Upper lobe of left lung (tissue), 6 donors: ENCODE measurements at regions not wholly inside any gene's neighbourhood (a gene's known extent, or its start where the extent isn't known, plus 50 kb on each side); places are given as distances from the start of the nearest gene placed in this dataset.

Experiments
- ATAC-seq, 2 donors: fragments of 200-7000 bp; cut with Tn5 transposase; one replicate each; pipeline ENCODE4 v1.9.1; 2022; ENCODE audit warnings: mild to moderate bottlenecking in 2 of 2, moderate library complexity in 2 of 2; ENCODE audit not compliant: low FRiP score in 2 of 2
- DNase-seq, 2 donors: peaks; one replicate each; pipeline ENCODE4 v3.0.0-alpha.2; 2019 to 2020
- H3K27ac ChIP-seq, 4 donors: fragments of 200-600 bp; sonication (generic); one replicate each; pipeline ENCODE4 v1.5.1; 2016 to 2019
- H3K27me3 ChIP-seq, 4 donors: fragments of 200-600 bp; sonication (generic); one replicate each; pipeline ENCODE4 v1.5.1; 2017 to 2019
- H3K36me3 ChIP-seq, 4 donors: fragments of 200-600 bp; sonication (generic); one replicate each; pipeline ENCODE4 v1.5.1; 2016 to 2019
- H3K4me1 ChIP-seq, 4 donors: fragments of 200-600 bp; sonication (generic); one replicate each; pipeline ENCODE4 v1.5.1; 2018 to 2019
- H3K4me3 ChIP-seq, 4 donors: fragments of 200-600 bp; sonication (generic); one replicate each; pipeline ENCODE4 v1.5.1; 2017 to 2019; ENCODE audit warnings: mild to moderate bottlenecking in 2 of 4, moderate library complexity in 1 of 4
- H3K9me3 ChIP-seq, 4 donors: fragments of 200-600 bp; sonication (generic); one replicate each; pipeline ENCODE4 v1.5.1; 2018 to 2019
- CTCF ChIP-seq, 6 experiments: fragments of 450-650 bp in 4 of 6; fragments of 200-600 bp in 2 of 6; sonication (generic) in 2 of 6; IDR thresholded peaks; one replicate each; pipeline ENCODE4 v1.5.1; 2016 to 2019; ENCODE audit warnings: antibody characterized with exemption in 6 of 6
- EP300 ChIP-seq, 4 donors: sonication (generic); formaldehyde crosslinking; IDR thresholded peaks; one replicate each; pipeline ENCODE4 v1.5.1; 2017; ENCODE audit warnings: antibody characterized with exemption in 4 of 4, control low read depth in 2 of 4
- POLR2A ChIP-seq, 4 donors: fragments of 450-650 bp; IDR thresholded peaks; one replicate each; pipeline ENCODE4 v1.5.1; 2016 to 2017; ENCODE audit warnings: antibody characterized with exemption in 4 of 4, mild to moderate bottlenecking in 2 of 4
- POLR2AphosphoS5 ChIP-seq, 2 donors: sonication (generic); formaldehyde crosslinking; IDR thresholded peaks; one replicate each; pipeline ENCODE4 v1.5.1; 2017; ENCODE audit warnings: antibody characterized with exemption in 2 of 2
- WGBS, 2 donors: methylation state at CpG; one replicate each; pipeline ENCODE4 v1.1.5; 2017 to 2018; 5-methylcytosine and 5-hydroxymethylcytosine counted together
- donor health status: DM: no; HTN: no; CAD: no; lungs with moderate emphysema.
- donor health status: DM: no; HTN: yes; CAD: no; lungs with severe emphysema.

DNA sequence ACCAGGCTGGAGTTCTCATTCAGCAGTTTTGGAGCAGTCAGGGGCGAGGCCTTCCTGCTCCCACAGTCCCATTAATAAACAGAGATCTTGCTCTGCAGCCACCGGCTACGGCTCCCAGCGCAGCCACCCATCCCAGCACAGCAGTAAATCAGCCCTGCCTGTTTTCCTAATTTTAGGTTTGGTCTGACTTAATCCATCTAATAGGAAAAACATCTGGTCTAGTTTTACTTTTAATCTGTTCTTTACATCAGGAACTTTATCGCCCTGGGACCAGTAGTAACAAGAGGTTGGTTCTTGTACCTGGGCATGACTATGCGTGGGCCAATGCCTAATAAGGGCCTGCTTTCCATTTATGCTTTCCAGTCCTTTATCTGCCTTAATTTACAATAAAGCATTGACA lies 264.0 kb upstream of the DPH6 start:
- ATAC-seq (no peak), DNase-seq (peak in 1 of 2 donors; percentile 5)
- Histone ChIP-seq H3K36me3 (no peaks in the 10 kb centered on the region), H3K9me3 (no peaks in the 10 kb centered on the region), H3K27ac (no peak overlapping the region), H3K4me3 (no peak overlapping the region), H3K4me1 (no peaks in the 10 kb centered on the region), H3K27me3 (no peaks in the 10 kb centered on the region)
- 74 to 76% methylated on average over 6 of the region's 6 CpGs for WGBS, 2 donors
- TF ChIP-seq CTCF (IDR thresholded peaks at IDR 0.05) (no peak), POLR2A (IDR thresholded peaks at IDR 0.05) (no peak), EP300 (IDR thresholded peaks at IDR 0.05) (no peak), POLR2AphosphoS5 (IDR thresholded peaks at IDR 0.05) (no peak)

- no peaks in the 10 kb centered on the region for H3K36me3 ChIP-seq
- no peaks in the 10 kb centered on the region for H3K27me3 ChIP-seq
- DNase-seq (no peak), ATAC-seq (no peak)
- H3K27ac ChIP-seq: no peak overlapping the region
- H3K9me3 ChIP-seq: no peaks in the 10 kb centered on the region
- WGBS, 2 donors: 92 to 93% methylated on average over 2 of the region's 2 CpGs
- TF ChIP-seq POLR2A (IDR thresholded peaks at IDR 0.05): no peak
- TF ChIP-seq CTCF (IDR thresholded peaks at IDR 0.05): no peak
- no peak for TF ChIP-seq POLR2AphosphoS5 (IDR thresholded peaks at IDR 0.05)
- no peak for TF ChIP-seq EP300 (IDR thresholded peaks at IDR 0.05)
- no peak overlapping the region for H3K4me3 ChIP-seq
- no peaks in the 10 kb centered on the region for H3K4me1 ChIP-seq
Measured at GRCh38 chr15:35813573-35813972, 267.6 kb upstream of the DPH6 start.

- Histone ChIP-seq H3K9me3 (no peaks in the 10 kb centered on the region), H3K36me3 (no peaks in the 10 kb centered on the region), H3K27ac (no peak overlapping the region), H3K4me3 (no peak overlapping the region), H3K27me3 (no peaks in the 10 kb centered on the region), H3K4me1 (no peaks in the 10 kb centered on the region)
- no peak for TF ChIP-seq CTCF (IDR thresholded peaks at IDR 0.05)
- TF ChIP-seq EP300 (IDR thresholded peaks at IDR 0.05): no peak
- no peak for TF ChIP-seq POLR2AphosphoS5 (IDR thresholded peaks at IDR 0.05)
- TF ChIP-seq POLR2A (IDR thresholded peaks at IDR 0.05): no peak
- ATAC-seq: no peak
- WGBS, 2 donors: 92 to 100% methylated on average over 1 of the region's 1 CpG
- no peak for DNase-seq
Measured at GRCh38 chr15:35818846-35819245, 272.9 kb upstream of the DPH6 start.

- ATAC-seq (no peak), DNase-seq (no peak)
- Histone ChIP-seq H3K9me3 (no peaks in the 10 kb centered on the region), H3K36me3 (no peaks in the 10 kb centered on the region), H3K27ac (no peak overlapping the region), H3K27me3 (no peaks in the 10 kb centered on the region), H3K4me1 (no peaks in the 10 kb centered on the region), H3K4me3 (no peak overlapping the region)
- TF ChIP-seq EP300 (IDR thresholded peaks at IDR 0.05) (no peak), CTCF (IDR thresholded peaks at IDR 0.05) (no peak), POLR2A (IDR thresholded peaks at IDR 0.05) (no peak), POLR2AphosphoS5 (IDR thresholded peaks at IDR 0.05) (no peak)
Measured at GRCh38 chr15:35822153-35822552, 276.2 kb upstream of the DPH6 start.

- H3K4me3 ChIP-seq: no peak overlapping the region
- peaks cover 0 to 7% (median 0%) of the 10 kb centered on the region in 4 donors for H3K4me1 ChIP-seq
- H3K27me3 ChIP-seq: no peaks in the 10 kb centered on the region
- ATAC-seq (no peak), DNase-seq (no peak)
- TF ChIP-seq CTCF (IDR thresholded peaks at IDR 0.05) (no peak), POLR2AphosphoS5 (IDR thresholded peaks at IDR 0.05) (no peak)
- H3K27ac ChIP-seq: no peak overlapping the region
- no peaks in the 10 kb centered on the region for H3K36me3 ChIP-seq
- 34 to 37% methylated on average over 1 of the region's 1 CpG for WGBS, 2 donors
- H3K9me3 ChIP-seq: no peaks in the 10 kb centered on the region
Measured at GRCh38 chr15:35827141-35827540, 281.2 kb upstream of the DPH6 start.
